NOMO-1 (cell line): ENCODE measurements at regions not wholly inside any gene's neighbourhood (a gene's known extent, or its start where the extent isn't known, plus 50 kb on each side); places are given as distances from the start of the nearest gene placed in this dataset.

Experiments used
- DNase-seq, 2 experiments: peaks; one replicate each; lab custom pipeline; 2025; ENCODE audit not compliant: unreplicated experiment in 2 of 2; lab: John Stamatoyannopoulos, UW

GRCh38 chr4:182000077-182000476 is 243.1 kb upstream of the TENM3 start:
- no peak for DNase-seq

GRCh38 chr4:182010876-182011275 is 232.3 kb upstream of the TENM3 start:
- no peak for DNase-seq

GRCh38 chr4:182014164-182014563 is 229.0 kb upstream of the TENM3 start:
- no peak for DNase-seq

GRCh38 chr4:182015014-182015413 is 228.2 kb upstream of the TENM3 start:
- no peak for DNase-seq

GRCh38 chr4:182015893-182016292 is 227.3 kb upstream of the TENM3 start:
- DNase-seq, result no peak

- DNase-seq, result no peak
Measured at GRCh38 chr4:182017038-182017437, 226.2 kb upstream of the TENM3 start.

GRCh38 chr4:182018691-182019090 is 224.5 kb upstream of the TENM3 start:
- no peak for DNase-seq

- DNase-seq, result no peak
Measured at GRCh38 chr4:182019148-182019652, 224.0 kb upstream of the TENM3 start.

GRCh38 chr4:182022909-182023308 is 220.3 kb upstream of the TENM3 start:
- DNase-seq, result no peak

- DNase-seq, result no peak
Measured at GRCh38 chr4:182023469-182023868, 219.7 kb upstream of the TENM3 start.

GRCh38 chr4:182042945-182043344 is 200.3 kb upstream of the TENM3 start:
- DNase-seq, result no peak

GRCh38 chr4:182048871-182049270 is 194.3 kb upstream of the TENM3 start:
- DNase-seq, result no peak

- no peak for DNase-seq
Measured at GRCh38 chr4:182056866-182057265, 186.3 kb upstream of the TENM3 start.

- no peak for DNase-seq
Measured at GRCh38 chr4:182062458-182062857, 180.7 kb upstream of the TENM3 start.

GRCh38 chr4:182062936-182063335 is 180.3 kb upstream of the TENM3 start:
- no peak for DNase-seq

GRCh38 chr4:182063651-182064050 is 179.6 kb upstream of the TENM3 start:
- no peak for DNase-seq

- no peak for DNase-seq
Measured at GRCh38 chr4:182065255-182065654, 177.9 kb upstream of the TENM3 start.

- no peak for DNase-seq
Measured at GRCh38 chr4:182066037-182066436, 177.2 kb upstream of the TENM3 start.

GRCh38 chr4:182067828-182068227 is 175.4 kb upstream of the TENM3 start:
- no peak for DNase-seq

GRCh38 chr4:182068920-182069319 is 174.3 kb upstream of the TENM3 start:
- DNase-seq, result no peak

GRCh38 chr4:182073278-182073677 is 169.9 kb upstream of the TENM3 start:
- DNase-seq, result no peak

GRCh38 chr4:182074139-182074538 is 169.1 kb upstream of the TENM3 start:
- no peak for DNase-seq

- DNase-seq, result no peak
Measured at GRCh38 chr4:182074810-182075209, 168.4 kb upstream of the TENM3 start.
